Activated gamma-delta T cell treated with anti-CD3 and anti-CD28 coated beads, Interleukin-2, amount 50 U/mL, for 16 hours (primary cell): ENCODE measurements at regions not wholly inside any gene's neighbourhood (a gene's known extent, or its start where the extent isn't known, plus 50 kb on each side); places are given as distances from the start of the nearest gene placed in this dataset.

Experiments
- DNase-seq: peaks from one replicate; pipeline ENCODE4 v3.0.0-alpha.2; 2020; ENCODE audit warnings: low read depth

- no peak for DNase-seq
Observed at GRCh38 chr1:185500001-185500626, 183.1 kb upstream of the IVNS1ABP start.

- no peak for DNase-seq
Observed at GRCh38 chr1:185498207-185498606, 181.2 kb upstream of the IVNS1ABP start.

GRCh38 chr1:185497177-185497576 lies 180.1 kb upstream of the IVNS1ABP start:
- DNase-seq, result no peak

GRCh38 chr1:185495898-185496297 lies 178.9 kb upstream of the IVNS1ABP start:
- DNase-seq, result no peak

GRCh38 chr1:185495007-185495406 lies 178.0 kb upstream of the IVNS1ABP start:
- DNase-seq, result no peak

GRCh38 chr1:185492089-185492825 lies 175.2 kb upstream of the IVNS1ABP start:
- no peak for DNase-seq

GRCh38 chr1:185491604-185492003 lies 174.6 kb upstream of the IVNS1ABP start:
- no peak for DNase-seq

- DNase-seq, result no peak
Observed at GRCh38 chr1:185490924-185491323, 173.9 kb upstream of the IVNS1ABP start.

GRCh38 chr1:185489406-185489805 lies 172.4 kb upstream of the IVNS1ABP start:
- no peak for DNase-seq

GRCh38 chr1:185488808-185489207 lies 171.8 kb upstream of the IVNS1ABP start:
- no peak for DNase-seq

- DNase-seq, result no peak
Observed at GRCh38 chr1:185487936-185488335, 170.9 kb upstream of the IVNS1ABP start.

- no peak for DNase-seq
Observed at GRCh38 chr1:185487026-185487425, 170.0 kb upstream of the IVNS1ABP start.

- DNase-seq, result no peak
Observed at GRCh38 chr1:185486346-185486745, 169.3 kb upstream of the IVNS1ABP start.

GRCh38 chr1:185483664-185484450 lies 166.8 kb upstream of the IVNS1ABP start:
- DNase-seq, result no peak

- no peak for DNase-seq
Observed at GRCh38 chr1:185483217-185483616, 166.2 kb upstream of the IVNS1ABP start.

- no peak for DNase-seq
Observed at GRCh38 chr1:185480545-185480944, 163.5 kb upstream of the IVNS1ABP start.

- DNase-seq, result no peak
Observed at GRCh38 chr1:185479796-185480195, 162.8 kb upstream of the IVNS1ABP start.

GRCh38 chr1:185478877-185479276 lies 161.8 kb upstream of the IVNS1ABP start:
- no peak for DNase-seq

GRCh38 chr1:185477638-185478580 lies 160.9 kb upstream of the IVNS1ABP start:
- no peak for DNase-seq

GRCh38 chr1:185474440-185475149 lies 157.6 kb upstream of the IVNS1ABP start:
- DNase-seq, result no peak

- DNase-seq, result no peak
Observed at GRCh38 chr1:185473186-185473585, 156.1 kb upstream of the IVNS1ABP start.
